ENCODE measurements at regions not wholly inside any gene's neighbourhood (a gene's known extent, or its start where the extent isn't known, plus 50 kb on each side); places are given as distances from the start of the nearest gene placed in this dataset.

GRCh38 chr9:80720579-80720978, 968.8 kb downstream of the TLE1 start:
- H3K9ac ChIP-seq (replicated peaks in 1 of 4; ENCODE audit: extremely low read depth in 1 of 4, low read depth in 3 of 4, low read length in 3 of 4) = no peak overlapping the region
- no peak overlapping the region for H3K4me2 ChIP-seq (ENCODE audit: insufficient read depth in 1 of 2, low read depth in 2 of 2, low read length in 2 of 2)
- no peak overlapping the region for H3K4ac ChIP-seq (replicated peaks; ENCODE audit: insufficient read length, low read depth, low read length)
- H2AFZ ChIP-seq (ENCODE audit: low read length) = no peak overlapping the region
- no peak overlapping the region for H3K23ac ChIP-seq (ENCODE audit: insufficient read length)
- no peak overlapping the region for H3K14ac ChIP-seq (ENCODE audit: insufficient read length)
- ChIA-PET POLR2A (ENCODE audit: partially characterized antibody) (no interaction called here), CTCF (ENCODE audit: partially characterized antibody) (no interaction called here)
- no peaks in the 10 kb centered on the region for H3K79me1 ChIP-seq (ENCODE audit: low read depth, low read length)
- no peak overlapping the region for H4K91ac ChIP-seq (replicated peaks; ENCODE audit: insufficient read length, low read length)
- no peak overlapping the region for H2BK5ac ChIP-seq (ENCODE audit: low read depth, low read length)
- TF ChIP-seq RBBP5 (IDR thresholded peaks at IDR 0.05; ENCODE audit: borderline replicate concordance, low read depth, low read length) (no peak), CBX8 (IDR thresholded peaks at IDR 0.05; ENCODE audit: borderline replicate concordance, low read depth, low read length) (no peak), TCF12 (IDR thresholded peaks at IDR 0.05; ENCODE audit: low read depth, low read length) (no peak), SUZ12 (IDR thresholded peaks at IDR 0.05; ENCODE audit: low read length) (no peak), TEAD4 (IDR thresholded peaks at IDR 0.05; ENCODE audit: low read depth, low read length) (no peak), SRF (IDR thresholded peaks at IDR 0.05; ENCODE audit: low read depth, low read length) (no peak), POLR2AphosphoS5 (IDR thresholded peaks at IDR 0.05; ENCODE audit: low read depth, low read length) (no peak), YY1 (IDR thresholded peaks at IDR 0.05; ENCODE audit: low read depth, low read length) (no peak), MAFK (IDR thresholded peaks at IDR 0.05; ENCODE audit: low read depth, low read length) (no peak)
- TF ChIP-seq, protein P1, sequence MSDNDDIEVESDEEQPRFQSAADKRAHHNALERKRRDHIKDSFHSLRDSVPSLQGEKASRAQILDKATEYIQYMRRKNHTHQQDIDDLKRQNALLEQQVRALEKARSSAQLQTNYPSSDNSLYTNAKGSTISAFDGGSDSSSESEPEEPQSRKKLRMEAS (IDR thresholded peaks at IDR 0.05) = no peak
- H4K20me1 ChIP-seq (replicated peaks in 1 of 2; ENCODE audit: control insufficient read depth in 1 of 2, insufficient read depth in 2 of 2, low read length in 2 of 2) = no peaks in the 10 kb centered on the region
- H2AK5ac ChIP-seq (ENCODE audit: low read depth, low read length) = no peak overlapping the region
- FAIRE-seq (no peak), DNase-seq (ENCODE audit: low read depth in 1 of 2, low spot score in 2 of 2) (no peak)
- WGBS, 2 experiments (ENCODE audit: extremely low coverage in 1 of 2, insufficient coverage in 1 of 2, insufficient read length in 1 of 2, insufficient replicate concordance in 2 of 2, low coverage in 1 of 2, low lambda C conversion rate in 2 of 2, missing lambda C conversion rate in 1 of 2) = 93% methylated on average over 1 of the region's 1 CpG; no CpG with 5 or more reads in 1 of the 2 experiments
- no peaks in the 10 kb centered on the region for H3K27me3 ChIP-seq (replicated peaks in 1 of 4; ENCODE audit: control insufficient read depth in 3 of 4, extremely low read depth in 1 of 4, insufficient read depth in 3 of 4, low read length in 3 of 4)
- no peaks in the 10 kb centered on the region for H3K23me2 ChIP-seq (ENCODE audit: low read depth, low read length)
- H3K27ac ChIP-seq (ENCODE audit: low read depth, low read length) = no peak overlapping the region
- H3K79me2 ChIP-seq (ENCODE audit: control insufficient read depth in 1 of 2, insufficient read depth in 2 of 2, low read length in 2 of 2) = no peaks in the 10 kb centered on the region
- H3K9me3 ChIP-seq (ENCODE audit: insufficient read depth in 2 of 2, low read depth in 1 of 2, low read length in 1 of 2) = peaks cover 11 to 16% of the 10 kb centered on the region in 2 experiments
- no peak overlapping the region for H4K8ac ChIP-seq (ENCODE audit: extremely low read depth, insufficient read depth, low read length)
- no peak overlapping the region for H3K4me3 ChIP-seq (ENCODE audit: extremely low read depth in 1 of 4, insufficient read depth in 2 of 4, low read depth in 3 of 4, low read length in 4 of 4)
- no peak overlapping the region for H2BK120ac ChIP-seq (replicated peaks; ENCODE audit: low read depth, low read length)
- H2BK20ac ChIP-seq (ENCODE audit: low read length) = no peak overlapping the region
- H3K36me3 ChIP-seq (ENCODE audit: control insufficient read depth in 2 of 4, insufficient read depth in 4 of 4, low read length in 3 of 4) = no peaks in the 10 kb centered on the region
- H3K56ac ChIP-seq (replicated peaks; ENCODE audit: insufficient read length, low read depth, low read length) = no peak overlapping the region
- no peaks in the 10 kb centered on the region for H3K4me1 ChIP-seq (replicated peaks in 1 of 4; ENCODE audit: control insufficient read depth in 3 of 4, insufficient read depth in 4 of 4, low read length in 3 of 4)
- no peak overlapping the region for H3K18ac ChIP-seq (ENCODE audit: extremely low read depth, low read length)
- no peak overlapping the region for H2BK15ac ChIP-seq (ENCODE audit: low read length)
- H2BK12ac ChIP-seq (ENCODE audit: low read depth, low read length) = no peak overlapping the region
- H4K5ac ChIP-seq (ENCODE audit: insufficient read length, low read depth, low read length) = no peak overlapping the region
